Stimulated activated CD8-positive, alpha-beta memory T cell treated with anti-CD3 and anti-CD28 coated beads, Interleukin-15, amount 100 ng/mL, for 48 hours (primary cell): ENCODE measurements at regions not wholly inside any gene's neighbourhood (a gene's known extent, or its start where the extent isn't known, plus 50 kb on each side); places are given as distances from the start of the nearest gene placed in this dataset.

ENCODE experiments used
- DNase-seq, 2 donors: peaks; one replicate each; pipeline ENCODE4 v3.0.0-alpha.2; 2020; ENCODE audit warnings: low read depth in 2 of 2

GRCh38 chr2:5060956-5061355, 631.2 kb upstream of the SOX11 start:
- no peak for DNase-seq

GRCh38 chr2:5064687-5065086, 627.5 kb upstream of the SOX11 start:
- no peak for DNase-seq

- DNase-seq, result no peak
Observed at GRCh38 chr2:5067816-5068215, 624.4 kb upstream of the SOX11 start.

- no peak for DNase-seq
Observed at GRCh38 chr2:5070257-5070656, 621.9 kb upstream of the SOX11 start.

GRCh38 chr2:5074733-5075132, 617.5 kb upstream of the SOX11 start:
- no peak for DNase-seq

GRCh38 chr2:5076599-5076998, 615.6 kb upstream of the SOX11 start:
- DNase-seq, result no peak

GRCh38 chr2:5077479-5078089, 614.6 kb upstream of the SOX11 start:
- DNase-seq, result no peak

- no peak for DNase-seq
Observed at GRCh38 chr2:5083402-5083801, 608.8 kb upstream of the SOX11 start.

GRCh38 chr2:5089409-5089808, 602.8 kb upstream of the SOX11 start:
- DNase-seq, result no peak

- no peak for DNase-seq
Observed at GRCh38 chr2:5093056-5093455, 599.1 kb upstream of the SOX11 start.

- DNase-seq, result no peak
Observed at GRCh38 chr2:5093518-5093917, 598.7 kb upstream of the SOX11 start.

- DNase-seq, result no peak
Observed at GRCh38 chr2:5094192-5094591, 598.0 kb upstream of the SOX11 start.

- no peak for DNase-seq
Observed at GRCh38 chr2:5098286-5098685, 593.9 kb upstream of the SOX11 start.

GRCh38 chr2:5102823-5103222, 589.4 kb upstream of the SOX11 start:
- no peak for DNase-seq

- no peak for DNase-seq
Observed at GRCh38 chr2:5111581-5111980, 580.6 kb upstream of the SOX11 start.

GRCh38 chr2:5119046-5119445, 573.1 kb upstream of the SOX11 start:
- DNase-seq, result no peak

- no peak for DNase-seq
Observed at GRCh38 chr2:5121121-5121520, 571.1 kb upstream of the SOX11 start.

- DNase-seq, result no peak
Observed at GRCh38 chr2:5121642-5122041, 570.5 kb upstream of the SOX11 start.

GRCh38 chr2:5123582-5124196, 568.5 kb upstream of the SOX11 start:
- DNase-seq, result no peak

GRCh38 chr2:5125017-5125730, 567.0 kb upstream of the SOX11 start:
- DNase-seq, result no peak

GRCh38 chr2:5132281-5132680, 559.9 kb upstream of the SOX11 start:
- DNase-seq, result no peak

- no peak for DNase-seq
Observed at GRCh38 chr2:5140347-5140746, 551.8 kb upstream of the SOX11 start.

- no peak for DNase-seq
Observed at GRCh38 chr2:5144159-5144558, 548.0 kb upstream of the SOX11 start.
